HG03457 (cell line): ENCODE measurements at regions not wholly inside any gene's neighbourhood (a gene's known extent, or its start where the extent isn't known, plus 50 kb on each side); places are given as distances from the start of the nearest gene placed in this dataset.

ENCODE experiments used
- ATAC-seq: cut with Tn5 transposase; IDR thresholded peaks from one replicate; pipeline ENCODE4 v1.9.1; 2021; ENCODE audit warnings: moderate number of reproducible peaks; ENCODE audit not compliant: unreplicated experiment

DNA sequence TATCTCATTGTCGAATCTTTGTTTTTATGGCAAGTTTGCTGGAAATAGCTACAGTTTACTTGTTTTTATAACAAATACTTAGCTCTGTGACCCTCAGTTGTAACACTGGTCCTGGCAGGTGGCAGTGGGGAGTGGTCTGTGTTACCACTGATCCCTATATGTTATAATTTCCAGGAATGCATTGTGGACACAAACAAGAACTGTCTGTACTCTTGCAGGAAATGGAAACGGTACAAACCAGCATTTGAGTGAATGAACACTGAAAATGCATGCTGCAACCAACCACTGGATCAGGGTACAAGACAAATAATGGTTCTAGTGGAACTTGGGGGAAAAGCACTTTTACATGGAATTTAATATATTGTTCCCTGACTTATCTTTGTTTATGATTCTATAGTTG lies 66.5 kb upstream of the PJA2 start:
- no peak for ATAC-seq

DNA sequence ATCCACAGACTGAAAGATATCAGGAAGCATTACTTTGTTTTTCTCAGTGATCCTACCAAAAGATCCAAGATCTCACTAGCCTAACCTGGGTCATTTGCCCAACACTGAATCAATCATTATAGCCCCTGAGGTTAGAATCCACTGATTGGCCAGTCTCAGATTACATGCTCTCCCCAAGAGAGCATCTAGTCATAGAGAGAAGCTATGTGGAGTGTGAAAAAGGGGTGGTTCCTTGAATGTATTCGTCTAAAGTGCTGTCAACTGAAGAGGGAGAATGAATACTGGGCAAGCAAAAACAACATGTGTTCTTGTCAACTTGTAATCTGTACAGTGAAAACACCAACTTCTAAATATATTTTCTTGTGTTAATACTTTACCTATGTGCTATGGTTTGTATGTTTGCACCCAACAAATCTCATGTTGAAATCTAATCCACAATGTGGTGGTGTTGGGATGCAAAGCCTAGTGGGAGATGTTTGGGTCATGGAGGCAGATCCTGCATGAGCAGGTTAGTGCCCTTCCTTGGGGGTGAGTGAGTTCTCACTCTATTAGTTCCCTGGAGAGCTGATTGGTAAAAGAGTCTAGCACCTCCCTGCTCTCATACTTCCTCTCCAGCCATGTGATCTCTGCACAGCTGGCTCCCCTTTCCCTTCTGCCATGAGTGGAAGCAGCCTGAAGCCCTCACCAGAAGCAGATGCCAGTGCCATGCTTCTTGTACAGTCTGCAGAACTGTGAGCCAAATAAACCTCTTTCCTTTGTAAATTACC lies 60.3 kb upstream of the PJA2 start:
- ATAC-seq, result no peak

DNA sequence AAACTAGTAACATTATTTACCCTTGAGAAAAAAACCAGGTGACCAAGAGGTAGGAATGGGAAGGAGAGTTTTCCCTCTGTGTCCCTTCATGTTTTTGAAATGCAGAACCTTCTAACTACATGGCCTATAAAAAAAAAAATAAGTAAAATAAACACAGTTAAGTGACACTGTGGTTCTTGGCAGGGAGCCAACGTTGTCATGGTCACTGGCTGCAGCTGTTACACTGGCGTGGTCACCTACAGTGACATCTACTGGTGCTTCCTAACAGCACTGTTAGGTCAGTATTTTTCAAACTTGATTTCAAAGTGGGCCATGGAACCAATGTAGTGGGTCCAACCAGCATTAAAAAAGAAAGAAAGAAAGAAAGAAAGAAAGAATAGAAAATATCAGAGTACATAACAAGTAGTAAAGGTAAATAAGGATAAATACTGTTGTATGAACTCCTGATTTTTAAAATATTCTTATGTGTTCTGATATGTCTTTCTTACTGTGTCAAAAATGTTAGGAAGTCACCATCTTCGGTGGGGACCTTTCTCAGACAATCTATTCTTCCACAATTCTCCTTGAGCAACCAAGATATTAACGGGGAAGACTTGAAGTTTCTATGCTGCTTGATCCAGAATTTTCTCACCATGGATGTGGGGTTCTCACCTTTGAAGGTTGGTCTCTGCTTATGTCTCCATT lies 59.1 kb upstream of the PJA2 start:
- ATAC-seq, result peak; percentile 93

DNA sequence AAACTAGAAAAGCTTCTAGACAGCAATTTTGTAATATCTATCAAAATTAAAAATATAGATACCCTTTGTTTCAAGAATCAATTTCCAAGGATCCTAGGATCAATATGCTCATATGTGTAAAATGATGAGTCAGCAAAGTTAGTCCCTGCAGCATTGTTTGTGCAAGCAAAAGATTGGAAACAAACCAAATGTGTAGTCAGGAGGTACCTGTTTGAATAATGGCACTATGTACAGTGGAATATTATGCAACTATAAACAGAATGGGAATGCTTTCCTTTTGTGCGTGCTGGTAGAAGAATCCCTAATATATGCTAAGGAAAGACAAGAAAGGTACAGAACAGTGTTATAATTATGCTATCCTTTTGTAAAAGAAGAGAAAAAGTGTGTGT lies 58.5 kb upstream of the PJA2 start:
- no peak for ATAC-seq

DNA sequence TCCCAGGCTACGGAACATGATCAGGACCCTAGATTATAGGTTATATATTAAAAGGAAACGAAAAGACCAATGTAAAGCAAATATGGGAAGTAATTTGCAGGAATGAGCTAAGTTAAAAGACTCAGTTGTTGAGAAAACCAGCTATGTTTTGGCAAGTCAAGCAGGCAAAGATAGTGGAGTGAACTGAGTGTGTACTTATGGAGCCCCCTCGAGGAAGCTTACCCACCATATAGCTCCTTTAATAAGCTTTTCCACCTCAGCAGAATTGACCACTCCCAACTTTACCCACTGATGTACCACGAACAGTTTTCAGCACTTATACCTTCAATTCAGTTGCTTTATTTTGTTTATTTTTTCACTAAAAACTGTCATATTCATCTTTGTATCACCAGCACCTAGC lies 57.3 kb upstream of the PJA2 start:
- no peak for ATAC-seq
